ENCODE measurements at regions not wholly inside any gene's neighbourhood (a gene's known extent, or its start where the extent isn't known, plus 50 kb on each side); places are given as distances from the start of the nearest gene placed in this dataset.

DNA sequence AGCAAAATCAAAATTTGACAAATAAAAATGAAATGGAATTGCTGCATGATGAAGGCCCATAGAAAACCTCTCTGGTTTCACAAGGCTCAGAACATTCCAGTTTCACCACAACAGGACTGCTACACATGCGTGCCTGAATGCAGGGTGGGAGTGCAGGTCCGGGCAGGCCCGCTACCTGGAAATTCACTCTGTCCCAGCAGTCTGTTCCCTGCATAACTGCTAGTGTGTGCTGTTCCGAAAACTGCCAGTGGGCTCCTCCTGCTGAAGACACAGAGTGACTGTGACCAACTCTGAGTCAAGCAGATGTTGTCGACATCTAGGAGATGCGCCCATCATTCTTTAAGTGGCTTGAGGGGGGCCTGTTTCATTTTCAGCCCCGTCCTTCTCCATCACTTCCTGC is 284.8 kb upstream of the MAF start:
- Histone ChIP-seq H3K4me3 (replicated peaks in 1 of 3; ENCODE audit: insufficient read depth in 1 of 3, low read depth in 1 of 3, low read length in 3 of 3) (no peak overlapping the region), H4K20me1 (replicated peaks; ENCODE audit: control insufficient read depth, extremely low read depth, insufficient read depth, low read length) (no peaks in the 10 kb centered on the region), H3K79me2 (ENCODE audit: control insufficient read depth, insufficient read depth, low read length) (no peaks in the 10 kb centered on the region), H3K4me1 (ENCODE audit: control insufficient read depth, extremely low read depth, insufficient read depth, low read length) (no peaks in the 10 kb centered on the region), H3K9me1 (replicated peaks; ENCODE audit: control insufficient read depth, extremely low read depth, insufficient read depth, low read length) (no peaks in the 10 kb centered on the region), H2AFZ (ENCODE audit: low read depth, low read length) (no peak overlapping the region), H3K9ac (replicated peaks; ENCODE audit: extremely low read depth, insufficient read depth, low read length) (no peak overlapping the region), H3K36me3 (ENCODE audit: control insufficient read depth in 2 of 2, extremely low read depth in 1 of 2, insufficient read depth in 2 of 2, low read length in 2 of 2) (no peaks in the 10 kb centered on the region), H3K9me3 (replicated peaks; ENCODE audit: control insufficient read depth, insufficient read depth, low read length) (peaks cover 1% of the 10 kb centered on the region), H3K27ac (ENCODE audit: insufficient read depth, low read depth, low read length) (no peak overlapping the region), H3K4me2 (ENCODE audit: insufficient read depth, low read length) (no peak overlapping the region), H3K27me3 (ENCODE audit: control insufficient read depth in 2 of 2, insufficient read depth in 2 of 2, low read length in 2 of 2) (no peaks in the 10 kb centered on the region)
- DNase-seq (ENCODE audit: low read depth, low spot score) (no peak), FAIRE-seq (no peak)
- BruUV-seq (replicated peaks), result no TSS peak
- dilution Hi-C loops (cut with MboI; ENCODE audit: extremely low pct_ligation_motif_present, low sequenced_read_pairs) (no loop called here), intact Hi-C loops (cut with micrococcal nuclease) (no loop called here)
- ChIA-PET POLR2A (no interaction called here), CTCF (no interaction called here)
- TF ChIP-seq JUN (IDR thresholded peaks at IDR 0.05; ENCODE audit: borderline replicate concordance, insufficient read depth, insufficient read length, low read depth), result no peak
- TF ChIP-seq MYC (IDR thresholded peaks at IDR 0.05; ENCODE audit: low read depth, low read length), result no peak
- TF ChIP-seq FOS (IDR thresholded peaks at IDR 0.05; ENCODE audit: borderline replicate concordance, insufficient read depth, low read length), result no peak
- TF ChIP-seq GATA2 (IDR thresholded peaks at IDR 0.05; ENCODE audit: insufficient read depth, insufficient read length, low read depth, low read length), result no peak
- no peak for TF ChIP-seq EZH2 (IDR thresholded peaks at IDR 0.05; ENCODE audit: borderline replicate concordance, low read depth, low read length, severe bottlenecking)
- TF ChIP-seq, protein P1, sequence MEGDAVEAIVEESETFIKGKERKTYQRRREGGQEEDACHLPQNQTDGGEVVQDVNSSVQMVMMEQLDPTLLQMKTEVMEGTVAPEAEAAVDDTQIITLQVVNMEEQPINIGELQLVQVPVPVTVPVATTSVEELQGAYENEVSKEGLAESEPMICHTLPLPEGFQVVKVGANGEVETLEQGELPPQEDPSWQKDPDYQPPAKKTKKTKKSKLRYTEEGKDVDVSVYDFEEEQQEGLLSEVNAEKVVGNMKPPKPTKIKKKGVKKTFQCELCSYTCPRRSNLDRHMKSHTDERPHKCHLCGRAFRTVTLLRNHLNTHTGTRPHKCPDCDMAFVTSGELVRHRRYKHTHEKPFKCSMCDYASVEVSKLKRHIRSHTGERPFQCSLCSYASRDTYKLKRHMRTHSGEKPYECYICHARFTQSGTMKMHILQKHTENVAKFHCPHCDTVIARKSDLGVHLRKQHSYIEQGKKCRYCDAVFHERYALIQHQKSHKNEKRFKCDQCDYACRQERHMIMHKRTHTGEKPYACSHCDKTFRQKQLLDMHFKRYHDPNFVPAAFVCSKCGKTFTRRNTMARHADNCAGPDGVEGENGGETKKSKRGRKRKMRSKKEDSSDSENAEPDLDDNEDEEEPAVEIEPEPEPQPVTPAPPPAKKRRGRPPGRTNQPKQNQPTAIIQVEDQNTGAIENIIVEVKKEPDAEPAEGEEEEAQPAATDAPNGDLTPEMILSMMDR (IDR thresholded peaks at IDR 0.05; ENCODE audit: extremely low read depth in 1 of 2, insufficient read depth in 1 of 2, low read depth in 1 of 2, low read length in 2 of 2), result no peak
- TF ChIP-seq POLR2AphosphoS5 (IDR thresholded peaks at IDR 0.05; ENCODE audit: insufficient read depth, low read depth, low read length), result no peak
- no peak for TF ChIP-seq POLR2A (IDR thresholded peaks at IDR 0.05; ENCODE audit: low read depth, low read length)
- no peak for TF ChIP-seq MAX (IDR thresholded peaks at IDR 0.05; ENCODE audit: insufficient read depth, insufficient read length)

Data from endothelial cell of umbilical vein (primary cell).